ENCODE measurements at regions not wholly inside any gene's neighbourhood (a gene's known extent, or its start where the extent isn't known, plus 50 kb on each side); places are given as distances from the start of the nearest gene placed in this dataset.

GRCh38 chr4:19793831-19794230, 457.9 kb upstream of the SLIT2 start:
- no peak for TF ChIP-seq POLR2A (IDR thresholded peaks at IDR 0.05; ENCODE audit: low read depth, low read length)
- TF ChIP-seq POLR2AphosphoS5 (IDR thresholded peaks at IDR 0.05; ENCODE audit: low read depth, low read length) = no peak
- no peak for TF ChIP-seq TAF1 (IDR thresholded peaks at IDR 0.05; ENCODE audit: borderline replicate concordance, low read depth, low read length)
- DNase-seq (ENCODE audit: insufficient read length) (no peak), FAIRE-seq (no peak)

- TF ChIP-seq TAF1 (IDR thresholded peaks at IDR 0.05; ENCODE audit: borderline replicate concordance, low read depth, low read length) (no peak), POLR2A (IDR thresholded peaks at IDR 0.05; ENCODE audit: low read depth, low read length) (no peak), POLR2AphosphoS5 (IDR thresholded peaks at IDR 0.05; ENCODE audit: low read depth, low read length) (no peak)
- FAIRE-seq = no peak
- no peak for DNase-seq (ENCODE audit: insufficient read length)
Observed at GRCh38 chr4:19791422-19792123, 460.1 kb upstream of the SLIT2 start.

DNA sequence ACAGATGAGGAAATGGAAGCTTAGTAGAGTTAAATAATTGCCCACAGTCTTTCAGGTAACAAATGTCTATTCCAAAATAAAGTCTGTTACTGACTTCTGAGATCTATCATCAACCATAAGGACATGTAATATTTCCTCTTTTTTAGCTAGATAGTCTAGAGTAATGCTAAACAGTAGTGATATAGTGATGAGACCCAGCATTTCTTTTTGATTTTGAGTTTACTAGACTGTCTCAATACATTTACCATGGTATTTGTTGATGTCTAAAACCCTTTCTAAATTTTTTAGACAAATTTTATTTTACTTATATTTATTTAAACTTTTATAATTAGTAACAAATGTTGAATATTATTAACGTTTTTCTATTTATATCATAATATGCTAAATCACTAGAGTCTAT, 465.1 kb upstream of the SLIT2 start:
- TF ChIP-seq POLR2AphosphoS5 (IDR thresholded peaks at IDR 0.05; ENCODE audit: low read depth, low read length) (no peak), POLR2A (IDR thresholded peaks at IDR 0.05; ENCODE audit: low read depth, low read length) (no peak), TAF1 (IDR thresholded peaks at IDR 0.05; ENCODE audit: borderline replicate concordance, low read depth, low read length) (no peak)
- FAIRE-seq (no peak), DNase-seq (ENCODE audit: insufficient read length) (no peak)

GRCh38 chr4:19783667-19784223, 468.0 kb upstream of the SLIT2 start:
- no peak for FAIRE-seq
- no peak for DNase-seq (ENCODE audit: insufficient read length)
- no peak for TF ChIP-seq POLR2AphosphoS5 (IDR thresholded peaks at IDR 0.05; ENCODE audit: low read depth, low read length)
- TF ChIP-seq TAF1 (IDR thresholded peaks at IDR 0.05; ENCODE audit: borderline replicate concordance, low read depth, low read length) = no peak
- TF ChIP-seq POLR2A (IDR thresholded peaks at IDR 0.05; ENCODE audit: low read depth, low read length) = no peak

- no peak for FAIRE-seq
Observed at GRCh38 chr4:19780871-19781270, 470.8 kb upstream of the SLIT2 start.

DNA sequence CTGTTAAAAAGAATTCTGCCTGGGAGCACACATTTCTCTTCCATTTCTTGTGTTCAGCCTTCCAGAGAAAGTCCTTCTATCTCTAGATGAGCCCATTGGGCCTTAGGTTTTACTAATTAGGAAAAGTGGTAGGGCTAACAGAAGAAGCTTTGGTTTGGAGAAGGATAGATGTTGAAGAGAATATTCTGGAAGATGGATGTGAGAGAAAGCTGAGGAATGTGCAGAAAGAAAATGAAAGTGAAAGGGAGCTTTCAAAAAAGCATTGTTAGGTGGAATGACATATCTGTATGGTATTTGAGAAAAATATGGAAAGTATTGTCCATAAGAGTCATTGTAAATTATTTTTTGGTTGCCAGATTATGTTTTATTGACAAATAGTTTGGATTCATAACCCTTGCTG, 474.8 kb upstream of the SLIT2 start:
- no peak for TF ChIP-seq POLR2AphosphoS5 (IDR thresholded peaks at IDR 0.05; ENCODE audit: low read depth, low read length)
- no peak for TF ChIP-seq TAF1 (IDR thresholded peaks at IDR 0.05; ENCODE audit: borderline replicate concordance, low read depth, low read length)
- TF ChIP-seq POLR2A (IDR thresholded peaks at IDR 0.05; ENCODE audit: low read depth, low read length) = no peak
- FAIRE-seq = no peak
- no peak for DNase-seq (ENCODE audit: insufficient read length)

More at GRCh38 chr4:19780871-19781270, 470.8 kb upstream of the SLIT2 start:
- no peak for TF ChIP-seq POLR2A (IDR thresholded peaks at IDR 0.05; ENCODE audit: low read depth, low read length)
- TF ChIP-seq POLR2AphosphoS5 (IDR thresholded peaks at IDR 0.05; ENCODE audit: low read depth, low read length) = no peak
- no peak for TF ChIP-seq TAF1 (IDR thresholded peaks at IDR 0.05; ENCODE audit: borderline replicate concordance, low read depth, low read length)
- DNase-seq (ENCODE audit: insufficient read length) = no peak

- DNase-seq (ENCODE audit: insufficient read length) (no peak), FAIRE-seq (no peak)
- TF ChIP-seq TAF1 (IDR thresholded peaks at IDR 0.05; ENCODE audit: borderline replicate concordance, low read depth, low read length) (no peak), POLR2A (IDR thresholded peaks at IDR 0.05; ENCODE audit: low read depth, low read length) (no peak), POLR2AphosphoS5 (IDR thresholded peaks at IDR 0.05; ENCODE audit: low read depth, low read length) (no peak)
Observed at GRCh38 chr4:19776021-19776459, 475.7 kb upstream of the SLIT2 start.

DNA sequence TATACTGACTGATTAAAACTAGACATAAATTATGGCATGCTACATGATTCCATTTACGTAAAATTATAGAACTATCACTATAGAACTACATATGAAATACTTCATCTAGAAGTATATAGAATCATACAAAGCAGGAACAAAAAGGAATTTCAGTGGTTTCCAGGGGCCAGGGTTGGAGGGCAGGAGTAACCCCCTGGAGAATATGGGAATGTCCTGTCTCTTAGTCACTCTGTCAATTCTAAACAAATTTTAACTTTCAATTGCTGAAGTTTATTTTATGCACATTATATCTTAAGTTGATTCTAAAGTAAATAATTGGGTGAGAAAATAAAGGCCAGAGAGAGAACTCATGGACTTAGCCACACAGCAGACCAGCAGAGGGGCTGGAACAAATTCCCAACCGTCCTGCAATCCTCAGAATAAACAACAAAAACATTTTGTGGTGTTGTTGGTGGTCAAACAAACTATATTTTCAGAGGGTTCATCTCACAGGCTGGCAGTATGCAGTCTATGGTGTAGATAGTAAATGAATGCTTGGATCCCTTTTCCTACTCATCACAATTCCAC, 476.9 kb upstream of the SLIT2 start:
- no peak for FAIRE-seq

DNA sequence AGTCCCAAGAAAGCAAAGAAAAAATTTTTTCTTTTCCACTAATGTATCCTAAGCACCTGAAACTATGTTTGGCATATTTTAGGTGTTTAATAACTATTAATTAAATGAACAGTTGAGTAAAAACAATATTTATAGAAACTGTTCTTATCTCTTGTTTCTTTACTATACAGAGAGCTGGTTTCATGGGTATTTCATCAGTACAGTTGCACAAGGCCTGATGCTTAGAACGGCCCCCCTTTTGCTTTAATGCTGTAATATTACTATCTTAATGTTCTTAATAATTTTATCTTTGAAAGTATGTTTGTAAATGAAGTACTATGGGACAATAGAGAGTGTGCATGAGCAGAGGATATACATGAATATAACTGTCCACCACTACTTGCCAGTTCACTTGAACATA, 479.1 kb upstream of the SLIT2 start:
- no peak for DNase-seq (ENCODE audit: insufficient read length)
- TF ChIP-seq POLR2A (IDR thresholded peaks at IDR 0.05; ENCODE audit: low read depth, low read length) (no peak), POLR2AphosphoS5 (IDR thresholded peaks at IDR 0.05; ENCODE audit: low read depth, low read length) (no peak), TAF1 (IDR thresholded peaks at IDR 0.05; ENCODE audit: borderline replicate concordance, low read depth, low read length) (no peak)
- FAIRE-seq = no peak

More for the DNA sequence above, 476.9 kb upstream of the SLIT2 start:
- no peak for DNase-seq (ENCODE audit: insufficient read length)
- TF ChIP-seq TAF1 (IDR thresholded peaks at IDR 0.05; ENCODE audit: borderline replicate concordance, low read depth, low read length) (no peak), POLR2AphosphoS5 (IDR thresholded peaks at IDR 0.05; ENCODE audit: low read depth, low read length) (no peak), POLR2A (IDR thresholded peaks at IDR 0.05; ENCODE audit: low read depth, low read length) (no peak)

DNA sequence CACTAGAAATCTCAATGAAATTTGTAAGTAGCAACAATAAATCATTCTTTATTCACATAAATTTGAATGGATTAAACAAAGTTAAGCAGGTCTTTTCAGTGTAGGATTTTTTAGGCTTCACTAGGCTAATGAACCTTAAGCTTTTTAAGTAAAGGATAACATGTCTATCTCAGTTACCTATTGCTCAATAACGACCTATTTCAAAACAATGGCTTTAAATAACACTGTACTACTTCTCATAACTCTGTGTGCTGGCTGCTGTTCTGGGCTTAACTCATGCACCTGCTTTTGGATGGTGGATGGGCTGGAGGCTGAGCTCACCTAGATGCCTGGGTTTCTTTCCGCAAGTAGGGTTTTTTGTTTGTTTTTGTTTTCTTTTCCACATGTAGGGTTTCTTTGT, 495.0 kb upstream of the SLIT2 start:
- FAIRE-seq (no peak), DNase-seq (ENCODE audit: insufficient read length) (no peak)
- TF ChIP-seq POLR2AphosphoS5 (IDR thresholded peaks at IDR 0.05; ENCODE audit: low read depth, low read length) = no peak
- no peak for TF ChIP-seq TAF1 (IDR thresholded peaks at IDR 0.05; ENCODE audit: borderline replicate concordance, low read depth, low read length)
- no peak for TF ChIP-seq POLR2A (IDR thresholded peaks at IDR 0.05; ENCODE audit: low read depth, low read length)

GRCh38 chr4:19752599-19752998, 499.1 kb upstream of the SLIT2 start:
- no peak for TF ChIP-seq POLR2AphosphoS5 (IDR thresholded peaks at IDR 0.05; ENCODE audit: low read depth, low read length)
- TF ChIP-seq POLR2A (IDR thresholded peaks at IDR 0.05; ENCODE audit: low read depth, low read length) = no peak
- TF ChIP-seq TAF1 (IDR thresholded peaks at IDR 0.05; ENCODE audit: borderline replicate concordance, low read depth, low read length) = no peak
- FAIRE-seq = no peak
- DNase-seq (ENCODE audit: insufficient read length) = no peak
